ENCODE measurements at regions not wholly inside any gene's neighbourhood (a gene's known extent, or its start where the extent isn't known, plus 50 kb on each side); places are given as distances from the start of the nearest gene placed in this dataset.
"Not testable (repeated sequence)": the region's sequence is repeated elsewhere in the genome, so short reads cannot be mapped to it uniquely, and the experiment has no call there.

GRCh38 chr1:73029571-73029970 lies 747.2 kb upstream of the NEGR1 start:
- Histone ChIP-seq H3K4me3 (replicated peaks; ENCODE audit: low read depth, low read length) (no peak overlapping the region), H3K27me3 (replicated peaks; ENCODE audit: control insufficient read depth, insufficient read depth, low read length) (no peaks in the 10 kb centered on the region), H3K36me3 (ENCODE audit: control insufficient read depth, insufficient read depth, low read length) (no peaks in the 10 kb centered on the region)
- no peak for TF ChIP-seq CTCF (IDR thresholded peaks at IDR 0.05; ENCODE audit: insufficient read depth, low read length, poor library complexity, severe bottlenecking)
- DNase-seq (ENCODE audit: extremely low read depth, insufficient read length) = no peak

GRCh38 chr1:73026114-73026513 lies 743.8 kb upstream of the NEGR1 start:
- TF ChIP-seq CTCF (IDR thresholded peaks at IDR 0.05; ENCODE audit: insufficient read depth, low read length, poor library complexity, severe bottlenecking) = no peak
- DNase-seq (ENCODE audit: extremely low read depth, insufficient read length) = no peak
- no peak overlapping the region for H3K4me3 ChIP-seq (replicated peaks; ENCODE audit: low read depth, low read length)
- H3K27me3 ChIP-seq (replicated peaks; ENCODE audit: control insufficient read depth, insufficient read depth, low read length) = no peaks in the 10 kb centered on the region
- H3K36me3 ChIP-seq (ENCODE audit: control insufficient read depth, insufficient read depth, low read length) = no peaks in the 10 kb centered on the region

GRCh38 chr1:73009938-73010337 lies 727.6 kb upstream of the NEGR1 start:
- TF ChIP-seq CTCF (IDR thresholded peaks at IDR 0.05; ENCODE audit: insufficient read depth, low read length, poor library complexity, severe bottlenecking) = no peak
- no peak for DNase-seq (ENCODE audit: extremely low read depth, insufficient read length)

GRCh38 chr1:73009311-73009710 lies 727.0 kb upstream of the NEGR1 start:
- H3K27me3 ChIP-seq (replicated peaks; ENCODE audit: control insufficient read depth, insufficient read depth, low read length) = no peaks in the 10 kb centered on the region
- H3K4me3 ChIP-seq (replicated peaks; ENCODE audit: low read depth, low read length) = no peak overlapping the region
- H3K36me3 ChIP-seq (ENCODE audit: control insufficient read depth, insufficient read depth, low read length) = no peaks in the 10 kb centered on the region
- DNase-seq (ENCODE audit: extremely low read depth, insufficient read length) = no peak
- TF ChIP-seq CTCF (IDR thresholded peaks at IDR 0.05; ENCODE audit: insufficient read depth, low read length, poor library complexity, severe bottlenecking) = no peak

More at GRCh38 chr1:73009938-73010337, 727.6 kb upstream of the NEGR1 start:
- Histone ChIP-seq H3K36me3 (ENCODE audit: control insufficient read depth, insufficient read depth, low read length) (no peaks in the 10 kb centered on the region), H3K27me3 (replicated peaks; ENCODE audit: control insufficient read depth, insufficient read depth, low read length) (no peaks in the 10 kb centered on the region), H3K4me3 (replicated peaks; ENCODE audit: low read depth, low read length) (no peak overlapping the region)

- TF ChIP-seq CTCF (IDR thresholded peaks at IDR 0.05; ENCODE audit: insufficient read depth, low read length, poor library complexity, severe bottlenecking) = no peak
- no peak overlapping the region for H3K4me3 ChIP-seq (replicated peaks; ENCODE audit: low read depth, low read length)
- no peaks in the 10 kb centered on the region for H3K27me3 ChIP-seq (replicated peaks; ENCODE audit: control insufficient read depth, insufficient read depth, low read length)
- H3K36me3 ChIP-seq (ENCODE audit: control insufficient read depth, insufficient read depth, low read length) = no peaks in the 10 kb centered on the region
- no peak for DNase-seq (ENCODE audit: extremely low read depth, insufficient read length)
Observed at GRCh38 chr1:72997624-72998023, 715.3 kb upstream of the NEGR1 start.

- H3K36me3 ChIP-seq (ENCODE audit: control insufficient read depth, insufficient read depth, low read length) = no peaks in the 10 kb centered on the region
- no peaks in the 10 kb centered on the region for H3K27me3 ChIP-seq (replicated peaks; ENCODE audit: control insufficient read depth, insufficient read depth, low read length)
- no peak for DNase-seq (ENCODE audit: extremely low read depth, insufficient read length)
- no peak overlapping the region for H3K4me3 ChIP-seq (replicated peaks; ENCODE audit: low read depth, low read length)
- TF ChIP-seq CTCF (IDR thresholded peaks at IDR 0.05; ENCODE audit: insufficient read depth, low read length, poor library complexity, severe bottlenecking) = no peak
Observed at GRCh38 chr1:72997041-72997440, 714.7 kb upstream of the NEGR1 start.

GRCh38 chr1:72987871-72988270 lies 705.5 kb upstream of the NEGR1 start:
- DNase-seq (ENCODE audit: extremely low read depth, insufficient read length); H3K36me3 ChIP-seq (ENCODE audit: control insufficient read depth, insufficient read depth, low read length); H3K4me3 ChIP-seq (replicated peaks; ENCODE audit: low read depth, low read length); H3K27me3 ChIP-seq (replicated peaks; ENCODE audit: control insufficient read depth, insufficient read depth, low read length): not testable (repeated sequence)
